Uterus (tissue), 2 donors: ENCODE measurements at regions not wholly inside any gene's neighbourhood (a gene's known extent, or its start where the extent isn't known, plus 50 kb on each side); places are given as distances from the start of the nearest gene placed in this dataset.

Experiments
- CTCF ChIP-seq, 4 experiments: fragments of 200-600 bp in 2 of 4; fragments of 450-650 bp in 2 of 4; sonication (generic) in 2 of 4; IDR thresholded peaks; one replicate each; pipeline ENCODE4 v1.5.1; 2016 to 2019; ENCODE audit warnings: antibody characterized with exemption in 4 of 4, mild to moderate bottlenecking in 2 of 4, moderate library complexity in 1 of 4
- POLR2A ChIP-seq, 2 donors: fragments of 450-650 bp; IDR thresholded peaks; one replicate each; pipeline ENCODE4 v1.6.1; 2016; ENCODE audit warnings: antibody characterized with exemption in 2 of 2, mild to moderate bottlenecking in 1 of 2, moderate library complexity in 1 of 2

GRCh38 chr16:79912592-79913310 lies 312.2 kb upstream of the MAF start:
- TF ChIP-seq CTCF (IDR thresholded peaks at IDR 0.05) (no peak), POLR2A (IDR thresholded peaks at IDR 0.05) (no peak)
